ENCODE measurements at regions not wholly inside any gene's neighbourhood (a gene's known extent, or its start where the extent isn't known, plus 50 kb on each side); places are given as distances from the start of the nearest gene placed in this dataset.

DNA sequence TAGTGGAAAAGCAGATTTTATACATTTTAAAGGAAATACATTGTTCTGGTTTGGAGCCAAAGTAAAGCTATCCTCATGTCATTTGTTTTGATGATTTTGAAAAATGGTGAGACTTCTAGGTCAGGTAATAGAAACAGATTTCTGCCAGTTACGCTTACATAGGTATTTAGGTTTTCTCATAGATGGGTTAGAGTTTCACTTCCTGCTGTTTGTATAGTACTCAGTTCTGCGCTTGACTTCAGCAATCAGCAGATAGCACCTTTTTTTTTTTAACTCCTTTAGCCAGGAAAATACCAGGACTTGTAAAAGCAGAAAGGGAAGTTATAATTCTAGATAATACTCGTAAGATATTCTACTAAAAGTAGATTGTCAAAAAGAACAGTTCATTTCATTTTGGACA is 209.8 kb upstream of the POM121L12 start:
- no peak for TF ChIP-seq FOS (IDR thresholded peaks at IDR 0.05; ENCODE audit: low read depth, low read length)
- no peak for TF ChIP-seq CTCF (conservative IDR thresholded peaks at IDR 0.05; ENCODE audit: low read depth, low read length)
- no peak for TF ChIP-seq RFX5 (IDR thresholded peaks at IDR 0.05; ENCODE audit: low read depth, low read length)
- TF ChIP-seq POLR2A (IDR thresholded peaks at IDR 0.05; ENCODE audit: low read depth, low read length): no peak
- TF ChIP-seq RAD21 (IDR thresholded peaks at IDR 0.05; ENCODE audit: low read length): no peak
- TF ChIP-seq CHD1 (IDR thresholded peaks at IDR 0.05; ENCODE audit: low read depth, low read length): no peak
- TF ChIP-seq CEBPB (IDR thresholded peaks at IDR 0.05; ENCODE audit: low read depth, low read length): no peak
- no peak for TF ChIP-seq SMC3 (IDR thresholded peaks at IDR 0.05; ENCODE audit: low read depth, low read length)
- no peak for TF ChIP-seq MAZ (IDR thresholded peaks at IDR 0.05; ENCODE audit: borderline replicate concordance, low read depth, low read length)
- TF ChIP-seq MXI1 (IDR thresholded peaks at IDR 0.05; ENCODE audit: borderline replicate concordance, low read depth, low read length): no peak
- TF ChIP-seq MAFK (IDR thresholded peaks at IDR 0.05; ENCODE audit: low read depth, low read length): no peak
